Limb (tissue), 2 donors: ENCODE measurements at regions not wholly inside any gene's neighbourhood (a gene's known extent, or its start where the extent isn't known, plus 50 kb on each side); places are given as distances from the start of the nearest gene placed in this dataset.
A peak's percentile ranks its signal among the peaks of the same experiment; 100 is the strongest.
"Not testable (repeated sequence)": the region's sequence is repeated elsewhere in the genome, so short reads cannot be mapped to it uniquely, and the experiment has no call there.

Source experiments
- DNase-seq, 2 donors: peaks; one replicate each; pipeline ENCODE4 v3.0.0-alpha.2; 2016; ENCODE audit errors: extremely low spot score in 2 of 2

GRCh38 chr2:128608921-128609880 is 290.5 kb upstream of the HS6ST1 start:
- no peak for DNase-seq

- no peak for DNase-seq
Measured at GRCh38 chr2:128610496-128610895, 291.8 kb upstream of the HS6ST1 start.

GRCh38 chr2:128611421-128612320 is 293.0 kb upstream of the HS6ST1 start:
- no peak for DNase-seq

GRCh38 chr2:128612628-128613027 is 294.0 kb upstream of the HS6ST1 start:
- DNase-seq: no peak

- no peak for DNase-seq
Measured at GRCh38 chr2:128613351-128613750, 294.7 kb upstream of the HS6ST1 start.

- DNase-seq: no peak
Measured at GRCh38 chr2:128613876-128614275, 295.2 kb upstream of the HS6ST1 start.

GRCh38 chr2:128614907-128615306 is 296.2 kb upstream of the HS6ST1 start:
- not testable (repeated sequence) for DNase-seq

- no peak for DNase-seq
Measured at GRCh38 chr2:128615571-128615970, 296.9 kb upstream of the HS6ST1 start.

GRCh38 chr2:128617029-128617590 is 298.4 kb upstream of the HS6ST1 start:
- no peak for DNase-seq

GRCh38 chr2:128617661-128618060 is 299.0 kb upstream of the HS6ST1 start:
- DNase-seq: no peak

- DNase-seq: no peak
Measured at GRCh38 chr2:128618642-128619041, 300.0 kb upstream of the HS6ST1 start.

- DNase-seq: no peak
Measured at GRCh38 chr2:128619471-128620325, 301.0 kb upstream of the HS6ST1 start.

- DNase-seq: no peak
Measured at GRCh38 chr2:128621074-128621473, 302.4 kb upstream of the HS6ST1 start.

GRCh38 chr2:128622371-128622770 is 303.7 kb upstream of the HS6ST1 start:
- no peak for DNase-seq

- no peak for DNase-seq
Measured at GRCh38 chr2:128622955-128623620, 304.4 kb upstream of the HS6ST1 start.

GRCh38 chr2:128623776-128624761 is 305.4 kb upstream of the HS6ST1 start:
- peak in 1 of 2 donors; percentile 53 for DNase-seq

GRCh38 chr2:128624956-128625355 is 306.3 kb upstream of the HS6ST1 start:
- no peak for DNase-seq

- no peak for DNase-seq
Measured at GRCh38 chr2:128625421-128625820, 306.8 kb upstream of the HS6ST1 start.
